HUES6 (cell line): ENCODE measurements at regions not wholly inside any gene's neighbourhood (a gene's known extent, or its start where the extent isn't known, plus 50 kb on each side); places are given as distances from the start of the nearest gene placed in this dataset.

Source experiments
- H3K27ac ChIP-seq: 2 replicates; pipeline ENCODE4 v1.7.0; 2013; ENCODE audit warnings: low read depth, mild to moderate bottlenecking, low read length, inconsistent platforms
- H3K27me3 ChIP-seq: 2 replicates; pipeline ENCODE4 v1.6.1; 2013; ENCODE audit warnings: low read length; ENCODE audit not compliant: control insufficient read depth, insufficient read depth
- H3K36me3 ChIP-seq: 2 replicates; pipeline ENCODE4 v1.6.1; 2013; ENCODE audit warnings: low read length; ENCODE audit not compliant: control insufficient read depth, insufficient read depth
- H3K4me1 ChIP-seq: 2 replicates; pipeline ENCODE4 v1.6.1; 2013; ENCODE audit warnings: low read length; ENCODE audit not compliant: control insufficient read depth, insufficient read depth
- H3K4me3 ChIP-seq: 2 replicates; pipeline ENCODE4 v1.5.1; 2013; ENCODE audit warnings: low read depth, low read length
- H3K9ac ChIP-seq: one replicate; pipeline ENCODE4 v1.6.1; 2013; ENCODE audit warnings: mild to moderate bottlenecking, low read length
- H3K9me3 ChIP-seq: 2 replicates; pipeline ENCODE4 v1.6.1; 2013; ENCODE audit warnings: low read depth, low read length; ENCODE audit not compliant: control insufficient read depth, insufficient read depth

GRCh38 chr13:80284290-80284689 lies 56.6 kb downstream of the SPRY2 start:
- H3K9me3 ChIP-seq: peaks cover 4% of the 10 kb centered on the region; the same call in 1 of the 2 replicates
- H3K27me3 ChIP-seq: no peaks in the 10 kb centered on the region
- no peaks in the 10 kb centered on the region for H3K36me3 ChIP-seq
- H3K9ac ChIP-seq: no peak overlapping the region
- H3K4me3 ChIP-seq: no peak overlapping the region
- H3K27ac ChIP-seq: no peak overlapping the region
- no peaks in the 10 kb centered on the region for H3K4me1 ChIP-seq

- no peak overlapping the region for H3K27ac ChIP-seq
- no peaks in the 10 kb centered on the region for H3K27me3 ChIP-seq
Measured at GRCh38 chr13:80278706-80279105, 62.2 kb downstream of the SPRY2 start.

GRCh38 chr13:80276371-80277289 lies 64.3 kb downstream of the SPRY2 start:
- H3K9ac ChIP-seq: no peak overlapping the region
- H3K36me3 ChIP-seq: no peaks in the 10 kb centered on the region
- H3K4me1 ChIP-seq: peaks cover 11% of the 10 kb centered on the region
- no peaks in the 10 kb centered on the region for H3K27me3 ChIP-seq
- no peak overlapping the region for H3K27ac ChIP-seq
- H3K4me3 ChIP-seq: no peak overlapping the region
- H3K9me3 ChIP-seq: 0 out of 2 replicates have a peak, but pooled peaks cover 2% of the 10 kb centered on the region

More at GRCh38 chr13:80278706-80279105, 62.2 kb downstream of the SPRY2 start:
- Histone ChIP-seq H3K4me1 (peaks cover 11% of the 10 kb centered on the region), H3K36me3 (no peaks in the 10 kb centered on the region), H3K4me3 (no peak overlapping the region), H3K9me3 (0 out of 2 replicates have a peak, but pooled peaks cover 6% of the 10 kb centered on the region), H3K9ac (no peak overlapping the region)

DNA sequence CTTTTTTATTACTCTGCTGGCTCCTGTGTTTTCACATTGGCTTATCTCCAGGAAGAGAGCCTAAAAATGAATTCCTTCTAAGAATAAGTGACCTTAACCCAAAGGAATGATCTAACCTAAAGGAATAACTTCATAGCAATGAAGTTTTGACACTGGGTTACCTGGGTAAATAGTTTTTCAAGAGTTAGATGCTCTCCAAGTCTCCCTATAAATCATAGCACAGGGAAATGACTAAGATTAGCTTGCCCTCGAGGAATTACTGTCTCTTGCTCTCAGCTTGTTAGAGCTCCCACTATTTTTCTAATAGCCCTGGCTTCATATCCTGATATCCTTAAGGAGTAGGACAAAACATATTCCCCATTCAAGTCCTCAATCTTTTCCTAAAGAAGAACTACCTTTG lies 66.3 kb downstream of the SPRY2 start:
- Histone ChIP-seq H3K4me1 (peaks cover 11% of the 10 kb centered on the region), H3K36me3 (no peaks in the 10 kb centered on the region), H3K9ac (no peak overlapping the region), H3K27ac (no peak overlapping the region), H3K4me3 (no peak overlapping the region), H3K27me3 (no peaks in the 10 kb centered on the region), H3K9me3 (peaks cover 14% of the 10 kb centered on the region)

GRCh38 chr13:80273718-80274117 lies 67.2 kb downstream of the SPRY2 start:
- H3K36me3 ChIP-seq: no peaks in the 10 kb centered on the region
- no peak overlapping the region for H3K9ac ChIP-seq
- no peaks in the 10 kb centered on the region for H3K27me3 ChIP-seq
- H3K4me1 ChIP-seq: peaks cover 11% of the 10 kb centered on the region
- no peak overlapping the region for H3K27ac ChIP-seq
- peaks cover 12% of the 10 kb centered on the region for H3K9me3 ChIP-seq
- no peak overlapping the region for H3K4me3 ChIP-seq

- H3K4me3 ChIP-seq: no peak overlapping the region
- peaks cover 28% of the 10 kb centered on the region for H3K9me3 ChIP-seq
- no peaks in the 10 kb centered on the region for H3K27me3 ChIP-seq
- no peaks in the 10 kb centered on the region for H3K36me3 ChIP-seq
- H3K4me1 ChIP-seq: no peaks in the 10 kb centered on the region
- H3K27ac ChIP-seq: no peak overlapping the region
- H3K9ac ChIP-seq: no peak overlapping the region
Measured at GRCh38 chr13:80265348-80265747, 75.6 kb downstream of the SPRY2 start.

DNA sequence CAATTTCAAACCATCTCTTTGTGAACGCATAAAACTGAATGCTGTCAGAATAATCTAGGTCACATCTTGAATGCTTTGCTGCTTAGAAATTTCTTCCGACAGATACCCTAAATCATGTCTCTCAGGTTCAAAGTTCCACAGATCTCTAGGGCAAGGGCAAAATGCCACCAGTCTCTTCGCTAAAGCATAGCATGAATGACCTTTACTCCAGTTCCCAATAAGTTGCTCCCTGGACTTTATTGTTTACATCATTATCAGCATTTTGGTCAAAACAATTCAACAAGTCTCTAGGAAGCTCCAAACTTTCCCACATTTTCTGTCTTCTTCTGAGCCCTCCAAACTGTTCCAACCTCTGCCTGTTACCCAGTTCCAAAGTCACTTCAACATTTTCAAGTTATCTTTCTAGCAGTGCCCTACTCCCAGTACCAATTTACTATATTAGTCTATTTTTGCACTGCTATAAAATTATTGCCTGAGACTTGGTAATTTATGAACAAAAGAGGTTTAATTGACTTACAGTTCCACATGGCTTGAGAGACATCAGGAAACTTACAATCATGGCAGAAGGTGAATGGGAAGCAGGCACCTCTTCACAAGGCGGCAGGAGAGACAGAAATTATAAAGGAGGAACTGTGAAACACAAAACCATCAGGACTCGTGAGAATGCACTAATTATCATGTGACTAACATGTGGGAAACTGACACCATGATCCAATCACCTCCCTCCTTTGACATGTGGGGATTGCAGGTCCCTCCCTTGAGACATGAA lies 77.0 kb downstream of the SPRY2 start:
- H3K27ac ChIP-seq: no peak overlapping the region
- no peak overlapping the region for H3K9ac ChIP-seq
- no peaks in the 10 kb centered on the region for H3K4me1 ChIP-seq

DNA sequence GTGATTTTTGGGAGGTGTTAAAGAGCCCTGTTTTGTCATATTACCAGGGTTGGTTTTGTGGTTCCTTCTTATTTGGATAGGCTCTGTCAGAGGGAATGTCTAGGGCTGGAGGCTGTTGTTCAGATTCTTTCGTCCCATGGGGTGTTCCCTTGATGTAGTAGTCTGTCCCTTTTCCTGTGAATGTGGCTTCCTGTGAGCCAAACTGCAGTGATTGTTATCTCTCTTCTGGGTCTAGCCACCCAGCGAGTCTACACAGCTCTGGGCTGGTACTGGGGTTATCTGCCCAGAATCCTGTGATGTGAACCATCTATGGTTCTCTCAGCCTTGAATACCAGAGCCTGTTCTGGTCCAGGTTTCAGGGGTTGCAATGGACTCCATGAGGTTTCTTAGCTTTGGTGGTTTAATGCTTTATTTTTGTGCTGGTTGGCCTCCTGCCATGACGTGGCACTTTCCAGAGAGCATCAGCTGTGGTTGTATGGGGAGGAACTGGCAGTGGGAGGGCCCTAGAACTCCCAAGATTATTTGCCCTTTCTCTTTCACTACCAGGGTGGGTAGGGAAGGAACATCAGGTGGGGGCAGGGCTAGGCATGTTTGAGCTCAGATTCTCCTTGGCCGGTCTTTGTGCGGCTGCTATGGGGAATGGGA lies 78.8 kb downstream of the SPRY2 start:
- no peaks in the 10 kb centered on the region for H3K36me3 ChIP-seq
- H3K4me1 ChIP-seq: no peaks in the 10 kb centered on the region
- peaks cover 28% of the 10 kb centered on the region for H3K9me3 ChIP-seq
- peak overlapping the region; percentile 20; the same call in 1 of the 2 replicates for H3K4me3 ChIP-seq
- no peaks in the 10 kb centered on the region for H3K27me3 ChIP-seq
- H3K27ac ChIP-seq: no peak overlapping the region
- no peak overlapping the region for H3K9ac ChIP-seq

More for the DNA sequence above, 77.0 kb downstream of the SPRY2 start:
- H3K36me3 ChIP-seq: no peaks in the 10 kb centered on the region
- H3K4me3 ChIP-seq: no peak overlapping the region
- H3K27me3 ChIP-seq: no peaks in the 10 kb centered on the region
- peaks cover 26% of the 10 kb centered on the region for H3K9me3 ChIP-seq

DNA sequence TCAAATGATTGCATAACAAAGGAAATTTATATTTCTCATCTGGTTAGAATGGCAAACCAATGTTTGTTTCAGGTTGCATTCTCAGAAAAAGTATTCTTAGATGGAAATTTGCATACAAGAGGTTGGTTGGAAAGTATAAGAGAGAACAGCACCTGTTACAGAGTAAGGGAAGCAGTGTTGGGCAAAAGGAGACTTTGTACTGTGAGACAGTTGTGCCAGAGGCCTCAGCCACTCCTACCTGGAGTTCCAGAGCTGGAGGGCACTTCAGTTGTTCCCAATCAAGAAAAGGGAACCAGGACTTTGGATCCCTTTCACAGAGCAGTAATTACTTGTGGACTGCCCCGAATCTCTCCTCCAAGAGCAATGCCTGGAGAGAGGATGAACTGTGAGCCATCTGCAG lies 81.8 kb downstream of the SPRY2 start:
- H3K27ac ChIP-seq: no peak overlapping the region
- no peak overlapping the region for H3K9ac ChIP-seq
- H3K27me3 ChIP-seq: no peaks in the 10 kb centered on the region
- peaks cover 14% of the 10 kb centered on the region for H3K9me3 ChIP-seq
- H3K4me1 ChIP-seq: no peaks in the 10 kb centered on the region
- H3K4me3 ChIP-seq: no peak overlapping the region
- H3K36me3 ChIP-seq: no peaks in the 10 kb centered on the region

- no peaks in the 10 kb centered on the region for H3K36me3 ChIP-seq
- H3K9ac ChIP-seq: no peak overlapping the region
- H3K27me3 ChIP-seq: no peaks in the 10 kb centered on the region
- H3K27ac ChIP-seq: no peak overlapping the region
- H3K4me3 ChIP-seq: no peak overlapping the region
- peaks cover 3% of the 10 kb centered on the region; the same call in 1 of the 2 replicates for H3K9me3 ChIP-seq
- H3K4me1 ChIP-seq: no peaks in the 10 kb centered on the region
Measured at GRCh38 chr13:80256352-80256932, 84.5 kb downstream of the SPRY2 start.
